ENCODE measurements at regions not wholly inside any gene's neighbourhood (a gene's known extent, or its start where the extent isn't known, plus 50 kb on each side); places are given as distances from the start of the nearest gene placed in this dataset.

DNA sequence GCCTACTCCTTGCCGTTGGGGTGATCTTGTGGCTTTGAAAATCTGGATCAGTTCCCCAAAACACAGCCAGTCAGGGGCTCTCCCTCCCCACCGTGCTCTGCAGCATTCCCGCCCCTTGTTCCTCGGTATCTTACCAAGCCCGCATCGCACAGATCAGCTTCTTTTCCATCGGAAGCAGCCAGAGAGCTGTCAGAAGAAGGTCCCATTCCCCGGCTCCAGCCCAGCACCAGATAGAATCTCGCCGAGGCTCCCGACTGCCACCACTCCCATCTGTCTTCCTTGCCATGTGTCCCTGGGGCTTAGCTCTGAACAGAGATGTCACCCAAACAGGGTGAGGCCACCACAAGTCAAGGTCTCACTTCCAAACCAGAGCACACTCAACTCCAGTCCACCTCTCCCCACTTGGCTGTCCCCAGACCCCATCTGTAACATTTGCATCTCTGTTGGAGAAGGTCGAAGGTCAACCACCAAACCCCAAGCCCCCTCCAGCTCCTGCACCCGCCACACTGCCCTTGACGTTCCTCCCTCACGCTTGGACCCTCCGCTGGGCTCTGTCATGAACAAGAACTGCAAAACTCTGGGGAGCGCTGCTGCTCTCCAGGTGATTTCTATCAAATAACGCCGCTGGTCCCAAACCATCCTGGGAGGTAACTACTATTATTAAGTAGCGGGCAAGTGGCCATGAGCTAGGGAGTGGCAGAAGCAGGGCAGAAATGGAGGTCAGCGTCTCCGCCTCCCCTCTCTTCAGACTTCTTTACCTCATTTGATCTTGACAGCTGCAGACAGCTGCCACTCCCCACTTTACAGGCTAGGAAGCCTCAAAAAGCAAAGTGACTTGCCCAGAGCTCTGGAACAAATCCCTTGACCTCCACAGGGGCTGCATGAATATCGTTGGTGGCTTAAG is 70.0 kb upstream of the TAF1B start (continued):
- TF ChIP-seq, protein P1, sequence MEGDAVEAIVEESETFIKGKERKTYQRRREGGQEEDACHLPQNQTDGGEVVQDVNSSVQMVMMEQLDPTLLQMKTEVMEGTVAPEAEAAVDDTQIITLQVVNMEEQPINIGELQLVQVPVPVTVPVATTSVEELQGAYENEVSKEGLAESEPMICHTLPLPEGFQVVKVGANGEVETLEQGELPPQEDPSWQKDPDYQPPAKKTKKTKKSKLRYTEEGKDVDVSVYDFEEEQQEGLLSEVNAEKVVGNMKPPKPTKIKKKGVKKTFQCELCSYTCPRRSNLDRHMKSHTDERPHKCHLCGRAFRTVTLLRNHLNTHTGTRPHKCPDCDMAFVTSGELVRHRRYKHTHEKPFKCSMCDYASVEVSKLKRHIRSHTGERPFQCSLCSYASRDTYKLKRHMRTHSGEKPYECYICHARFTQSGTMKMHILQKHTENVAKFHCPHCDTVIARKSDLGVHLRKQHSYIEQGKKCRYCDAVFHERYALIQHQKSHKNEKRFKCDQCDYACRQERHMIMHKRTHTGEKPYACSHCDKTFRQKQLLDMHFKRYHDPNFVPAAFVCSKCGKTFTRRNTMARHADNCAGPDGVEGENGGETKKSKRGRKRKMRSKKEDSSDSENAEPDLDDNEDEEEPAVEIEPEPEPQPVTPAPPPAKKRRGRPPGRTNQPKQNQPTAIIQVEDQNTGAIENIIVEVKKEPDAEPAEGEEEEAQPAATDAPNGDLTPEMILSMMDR (IDR thresholded peaks at IDR 0.05 in 2 of 3, conservative IDR thresholded peaks at IDR 0.05 in 1 of 3; ENCODE audit: borderline replicate concordance in 1 of 3, insufficient read depth in 1 of 3, low read depth in 2 of 3, low read length in 2 of 3), result no peak
- TF ChIP-seq EZH2 (IDR thresholded peaks at IDR 0.05), result no peak
- no peak for TF ChIP-seq SIN3A (IDR thresholded peaks at IDR 0.05; ENCODE audit: low read depth)
- TF ChIP-seq EGR1 (IDR thresholded peaks at IDR 0.05; ENCODE audit: low read depth), result no peak

DNA sequence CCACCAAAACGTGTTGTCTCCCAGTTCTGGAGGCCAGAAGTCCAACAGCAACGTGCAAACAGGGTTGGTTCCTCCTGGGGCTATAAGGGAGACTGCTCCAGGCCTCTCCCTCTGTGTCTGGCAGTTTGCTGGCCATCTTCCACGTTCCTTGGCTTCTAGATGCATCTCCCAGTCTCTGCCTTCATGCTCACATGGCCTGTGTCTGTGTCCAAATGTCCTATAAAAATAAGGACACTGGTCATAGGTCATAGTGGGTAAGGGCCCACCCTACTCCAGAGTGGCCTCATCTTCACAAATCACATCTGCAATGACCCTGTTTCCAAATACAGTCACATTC is 69.4 kb upstream of the TAF1B start:
- H3K27me3 ChIP-seq (ENCODE audit: insufficient read depth, low read length), result no peaks in the 10 kb centered on the region
- no peak overlapping the region for H2AFZ ChIP-seq (ENCODE audit: low read depth, low read length, poor library complexity, severe bottlenecking)
- POLR2A ChIA-PET, result no interaction called here
- CTCF ChIA-PET, result no interaction called here
- H3K4me1 ChIP-seq (ENCODE audit: control insufficient read depth in 1 of 2, insufficient read depth in 2 of 2, low read length in 2 of 2), result peaks cover 17 to 27% of the 10 kb centered on the region in 2 experiments; a peak in 3 of 4 replicates
- H3K79me2 ChIP-seq (ENCODE audit: insufficient read depth, low read length), result no peaks in the 10 kb centered on the region
- DNase-seq (ENCODE audit: low read depth, low spot score) (no peak), ATAC-seq (no peak)
- BruUV-seq (replicated peaks), result no TSS peak
- RAD21 ChIA-PET (ENCODE audit: low non-redundant PET in 1 of 2, low total read pairs in 2 of 2, uncharacterized antibody in 2 of 2, unreplicated experiment in 2 of 2), result no interaction called here
- H3K9me3 ChIP-seq (ENCODE audit: control insufficient read depth in 1 of 2, insufficient read depth in 1 of 2, low read depth in 1 of 2, low read length in 2 of 2), result no peaks in the 10 kb centered on the region
- no peaks in the 10 kb centered on the region for H3K9me2 ChIP-seq (ENCODE audit: insufficient read depth)
- no peak overlapping the region for H3K27ac ChIP-seq (ENCODE audit: low read depth, low read length)
- H3K4me3 ChIP-seq (replicated peaks in 1 of 2; ENCODE audit: low read depth in 1 of 2, low read length in 2 of 2), result no peak overlapping the region
- H4K20me1 ChIP-seq (ENCODE audit: insufficient read depth), result no peaks in the 10 kb centered on the region
- intact Hi-C loops (cut with micrococcal nuclease), result loop anchor here (10.0 kb wide), 1 partner anchor 661 kb away; no protein-coding TSS in a partner anchor
- no peaks in the 10 kb centered on the region for H3K36me3 ChIP-seq (ENCODE audit: control insufficient read depth in 1 of 2, insufficient read depth in 2 of 2, low read length in 2 of 2)
- no peak overlapping the region for H3K4me2 ChIP-seq (ENCODE audit: low read length)
- no peak overlapping the region for H3K9ac ChIP-seq (ENCODE audit: low read length)
- no peak for TF ChIP-seq EGR1 (IDR thresholded peaks at IDR 0.05; ENCODE audit: low read depth)
- TF ChIP-seq, protein P1 (IDR thresholded peaks at IDR 0.05 in 2 of 3, conservative IDR thresholded peaks at IDR 0.05 in 1 of 3; ENCODE audit: borderline replicate concordance in 1 of 3, insufficient read depth in 1 of 3, low read depth in 2 of 3, low read length in 2 of 3), result no peak
- no peak for TF ChIP-seq RAD21 (IDR thresholded peaks at IDR 0.05; ENCODE audit: low read depth)
- TF ChIP-seq CEBPB (IDR thresholded peaks at IDR 0.05; ENCODE audit: low read depth), result no peak
- TF ChIP-seq, protein P2, sequence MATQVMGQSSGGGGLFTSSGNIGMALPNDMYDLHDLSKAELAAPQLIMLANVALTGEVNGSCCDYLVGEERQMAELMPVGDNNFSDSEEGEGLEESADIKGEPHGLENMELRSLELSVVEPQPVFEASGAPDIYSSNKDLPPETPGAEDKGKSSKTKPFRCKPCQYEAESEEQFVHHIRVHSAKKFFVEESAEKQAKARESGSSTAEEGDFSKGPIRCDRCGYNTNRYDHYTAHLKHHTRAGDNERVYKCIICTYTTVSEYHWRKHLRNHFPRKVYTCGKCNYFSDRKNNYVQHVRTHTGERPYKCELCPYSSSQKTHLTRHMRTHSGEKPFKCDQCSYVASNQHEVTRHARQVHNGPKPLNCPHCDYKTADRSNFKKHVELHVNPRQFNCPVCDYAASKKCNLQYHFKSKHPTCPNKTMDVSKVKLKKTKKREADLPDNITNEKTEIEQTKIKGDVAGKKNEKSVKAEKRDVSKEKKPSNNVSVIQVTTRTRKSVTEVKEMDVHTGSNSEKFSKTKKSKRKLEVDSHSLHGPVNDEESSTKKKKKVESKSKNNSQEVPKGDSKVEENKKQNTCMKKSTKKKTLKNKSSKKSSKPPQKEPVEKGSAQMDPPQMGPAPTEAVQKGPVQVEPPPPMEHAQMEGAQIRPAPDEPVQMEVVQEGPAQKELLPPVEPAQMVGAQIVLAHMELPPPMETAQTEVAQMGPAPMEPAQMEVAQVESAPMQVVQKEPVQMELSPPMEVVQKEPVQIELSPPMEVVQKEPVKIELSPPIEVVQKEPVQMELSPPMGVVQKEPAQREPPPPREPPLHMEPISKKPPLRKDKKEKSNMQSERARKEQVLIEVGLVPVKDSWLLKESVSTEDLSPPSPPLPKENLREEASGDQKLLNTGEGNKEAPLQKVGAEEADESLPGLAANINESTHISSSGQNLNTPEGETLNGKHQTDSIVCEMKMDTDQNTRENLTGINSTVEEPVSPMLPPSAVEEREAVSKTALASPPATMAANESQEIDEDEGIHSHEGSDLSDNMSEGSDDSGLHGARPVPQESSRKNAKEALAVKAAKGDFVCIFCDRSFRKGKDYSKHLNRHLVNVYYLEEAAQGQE (IDR thresholded peaks at IDR 0.05; ENCODE audit: low read depth), result no peak
- TF ChIP-seq SRF (IDR thresholded peaks at IDR 0.05; ENCODE audit: low read depth), result no peak
- TF ChIP-seq, protein P3, sequence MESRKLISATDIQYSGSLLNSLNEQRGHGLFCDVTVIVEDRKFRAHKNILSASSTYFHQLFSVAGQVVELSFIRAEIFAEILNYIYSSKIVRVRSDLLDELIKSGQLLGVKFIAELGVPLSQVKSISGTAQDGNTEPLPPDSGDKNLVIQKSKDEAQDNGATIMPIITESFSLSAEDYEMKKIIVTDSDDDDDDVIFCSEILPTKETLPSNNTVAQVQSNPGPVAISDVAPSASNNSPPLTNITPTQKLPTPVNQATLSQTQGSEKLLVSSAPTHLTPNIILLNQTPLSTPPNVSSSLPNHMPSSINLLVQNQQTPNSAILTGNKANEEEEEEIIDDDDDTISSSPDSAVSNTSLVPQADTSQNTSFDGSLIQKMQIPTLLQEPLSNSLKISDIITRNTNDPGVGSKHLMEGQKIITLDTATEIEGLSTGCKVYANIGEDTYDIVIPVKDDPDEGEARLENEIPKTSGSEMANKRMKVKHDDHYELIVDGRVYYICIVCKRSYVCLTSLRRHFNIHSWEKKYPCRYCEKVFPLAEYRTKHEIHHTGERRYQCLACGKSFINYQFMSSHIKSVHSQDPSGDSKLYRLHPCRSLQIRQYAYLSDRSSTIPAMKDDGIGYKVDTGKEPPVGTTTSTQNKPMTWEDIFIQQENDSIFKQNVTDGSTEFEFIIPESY (IDR thresholded peaks at IDR 0.05; ENCODE audit: extremely low read depth, insufficient replicate concordance, low read length), result no peak
- no peak for TF ChIP-seq SP1 (IDR thresholded peaks at IDR 0.05; ENCODE audit: low read depth)
- TF ChIP-seq CBX3 (IDR thresholded peaks at IDR 0.05; ENCODE audit: low read depth), result no peak
- no peak for TF ChIP-seq FOSL1 (IDR thresholded peaks at IDR 0.05; ENCODE audit: low read depth)
- TF ChIP-seq EZH2phosphoT487 (IDR thresholded peaks at IDR 0.05; ENCODE audit: borderline replicate concordance), result no peak

Measured in HCT116 (cell line).